Fibroblast of peridontal ligament (primary cell): ENCODE measurements at regions not wholly inside any gene's neighbourhood (a gene's known extent, or its start where the extent isn't known, plus 50 kb on each side); places are given as distances from the start of the nearest gene placed in this dataset.

Experiments used
- DNase-seq: peaks from one replicate; pipeline ENCODE4 v3.0.0-alpha.2; 2010; ENCODE audit errors: extremely low read depth

GRCh38 chr10:27599546-27599945, 95.4 kb downstream of the RAB18 start:
- DNase-seq = no peak

- DNase-seq = no peak
Observed at GRCh38 chr10:27600930-27601329, 96.8 kb downstream of the RAB18 start.

- DNase-seq = peak; percentile 82
Observed at GRCh38 chr10:27601503-27601902, 97.4 kb downstream of the RAB18 start.

- peak; percentile 22 for DNase-seq
Observed at GRCh38 chr10:27601946-27602538, 97.9 kb downstream of the RAB18 start.

GRCh38 chr10:27603104-27603503, 99.0 kb downstream of the RAB18 start:
- no peak for DNase-seq

GRCh38 chr10:27605318-27605717, 101.2 kb downstream of the RAB18 start:
- no peak for DNase-seq

DNA sequence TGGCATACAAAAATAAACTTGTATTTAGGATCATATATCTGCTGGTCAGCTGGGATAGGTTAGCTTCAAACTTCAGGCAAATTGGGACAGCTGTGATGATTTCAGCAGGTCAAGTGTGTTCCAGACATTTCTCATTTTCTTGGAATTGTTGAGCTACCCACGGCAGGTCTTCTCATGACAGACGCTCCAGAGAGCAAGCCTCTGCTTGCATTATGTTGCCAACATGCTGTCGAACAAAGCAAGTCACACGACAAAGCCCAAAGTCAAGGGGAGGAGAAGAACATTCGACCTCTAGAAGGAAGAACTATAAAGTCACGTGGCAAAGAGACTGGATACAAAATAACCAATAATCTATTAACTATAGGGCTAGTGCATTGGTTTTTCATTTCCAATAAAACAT, 103.5 kb downstream of the RAB18 start:
- DNase-seq = no peak

- peak; percentile 90 for DNase-seq
Observed at GRCh38 chr10:27611236-27611635, 107.1 kb downstream of the RAB18 start.

DNA sequence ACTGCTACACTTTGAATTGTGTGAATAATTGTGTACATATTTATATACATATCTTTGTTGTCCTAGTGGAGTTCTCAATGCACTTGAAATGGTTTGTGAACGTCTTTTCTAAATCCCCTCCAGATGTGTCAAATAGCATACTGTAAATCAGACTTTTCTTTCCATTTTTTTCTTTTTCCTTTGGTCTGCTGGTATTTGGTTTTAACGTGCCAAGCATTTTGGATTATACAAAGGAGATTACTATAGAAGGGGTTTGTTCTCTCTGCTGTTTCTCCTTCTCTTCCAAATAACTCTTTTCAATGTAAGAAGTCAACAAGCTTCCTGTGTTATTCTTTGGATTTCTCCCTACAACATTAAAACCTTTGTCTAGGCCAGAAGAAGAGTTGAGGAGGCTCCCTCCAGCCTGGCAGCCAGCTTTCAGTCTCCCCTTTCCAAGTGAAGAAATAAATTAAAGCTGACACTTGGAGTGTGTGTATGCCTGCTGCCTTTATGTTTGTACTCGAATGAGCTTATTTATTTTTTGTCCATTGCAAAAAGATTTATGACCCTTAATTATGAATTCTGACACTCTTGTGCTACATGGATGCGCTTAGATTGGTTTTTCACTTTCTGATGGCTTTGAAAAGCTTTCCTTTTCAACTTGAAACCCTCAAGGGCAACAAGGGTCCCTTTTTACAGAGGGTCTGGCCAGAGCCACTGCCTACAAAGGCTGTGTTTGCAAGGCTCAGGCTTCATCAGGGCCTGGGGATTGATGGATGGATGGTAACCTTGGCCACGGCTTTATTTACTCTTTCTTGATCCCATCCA, 107.8 kb downstream of the RAB18 start:
- DNase-seq = peak; percentile 34

DNA sequence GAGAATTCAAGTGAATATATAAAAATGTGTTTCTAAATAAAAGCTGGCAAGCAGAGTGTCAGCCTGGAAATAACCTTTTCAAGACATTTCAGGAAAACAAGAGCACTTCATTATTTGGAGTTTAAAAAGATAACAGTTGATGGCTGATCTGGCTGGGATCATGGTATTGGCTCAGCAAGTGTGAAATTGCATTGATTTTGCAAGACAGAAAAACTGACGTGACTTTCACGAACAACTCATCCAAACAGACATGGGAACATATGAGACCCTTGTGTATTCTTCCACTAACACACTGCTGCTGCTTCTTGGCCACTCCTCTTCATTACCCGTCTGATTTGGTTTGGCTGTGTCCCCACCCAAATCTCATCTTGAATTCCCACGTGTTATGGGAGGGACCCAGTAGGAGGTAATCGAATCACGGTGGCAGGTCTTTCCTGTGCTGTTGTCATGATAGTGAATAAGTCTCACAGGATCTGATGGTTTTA, 108.5 kb downstream of the RAB18 start:
- no peak for DNase-seq

GRCh38 chr10:27614776-27615175, 110.7 kb downstream of the RAB18 start:
- DNase-seq = no peak

DNA sequence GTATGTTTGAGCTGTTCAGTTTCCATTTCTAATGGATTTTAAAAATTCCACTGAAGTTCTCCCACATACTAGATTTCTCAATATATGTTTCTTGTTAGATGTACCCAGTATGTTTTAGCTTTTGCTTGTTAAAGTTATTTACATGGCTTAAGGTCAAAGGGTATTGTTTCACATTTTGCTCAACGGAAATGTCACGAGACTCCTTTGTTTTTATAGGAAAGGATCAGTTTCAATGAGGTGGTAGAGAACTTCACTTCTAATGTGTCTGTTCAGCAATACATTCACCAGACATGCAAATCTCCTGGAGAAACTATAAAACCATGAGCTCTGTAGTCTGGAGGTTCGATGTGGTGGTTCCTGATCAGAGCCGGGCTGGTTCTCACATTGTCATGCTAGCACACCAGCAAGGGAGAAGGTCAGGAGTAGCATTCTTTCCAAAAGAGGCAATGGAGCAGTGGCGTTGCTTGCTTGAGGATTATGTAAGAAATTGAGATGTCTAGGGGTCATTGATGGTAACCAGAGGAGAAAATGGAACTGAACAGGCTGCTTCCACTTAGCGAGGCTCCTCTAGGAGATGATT, 114.0 kb downstream of the RAB18 start:
- DNase-seq = no peak

GRCh38 chr10:27618906-27619305, 114.8 kb downstream of the RAB18 start:
- no peak for DNase-seq

GRCh38 chr10:27619329-27619728, 115.2 kb downstream of the RAB18 start:
- no peak for DNase-seq

GRCh38 chr10:27620430-27621397, 116.6 kb downstream of the RAB18 start:
- peak; percentile 97 for DNase-seq

GRCh38 chr10:27621461-27621860, 117.4 kb downstream of the RAB18 start:
- DNase-seq = no peak

DNA sequence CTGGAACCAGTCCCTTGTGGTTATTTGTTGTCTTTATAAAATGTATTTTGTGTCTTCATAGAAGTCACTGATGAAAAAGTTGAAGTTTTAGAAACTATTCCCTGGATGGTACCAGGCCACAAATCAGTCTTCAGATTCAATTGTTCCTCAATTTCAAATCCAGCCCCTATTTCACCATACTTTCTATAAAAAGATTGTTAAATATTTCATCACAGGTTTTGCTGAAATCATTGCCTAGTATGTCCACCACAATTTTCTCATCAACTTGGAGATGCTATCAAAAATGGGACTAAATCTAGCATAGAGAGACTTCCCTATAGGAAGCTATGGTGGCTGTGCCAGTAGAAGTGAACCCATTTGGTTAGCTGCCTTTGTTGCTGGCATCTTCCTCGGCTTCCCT, 118.5 kb downstream of the RAB18 start:
- DNase-seq = no peak
